ENCODE measurements at regions not wholly inside any gene's neighbourhood (a gene's known extent, or its start where the extent isn't known, plus 50 kb on each side); places are given as distances from the start of the nearest gene placed in this dataset.

DNA sequence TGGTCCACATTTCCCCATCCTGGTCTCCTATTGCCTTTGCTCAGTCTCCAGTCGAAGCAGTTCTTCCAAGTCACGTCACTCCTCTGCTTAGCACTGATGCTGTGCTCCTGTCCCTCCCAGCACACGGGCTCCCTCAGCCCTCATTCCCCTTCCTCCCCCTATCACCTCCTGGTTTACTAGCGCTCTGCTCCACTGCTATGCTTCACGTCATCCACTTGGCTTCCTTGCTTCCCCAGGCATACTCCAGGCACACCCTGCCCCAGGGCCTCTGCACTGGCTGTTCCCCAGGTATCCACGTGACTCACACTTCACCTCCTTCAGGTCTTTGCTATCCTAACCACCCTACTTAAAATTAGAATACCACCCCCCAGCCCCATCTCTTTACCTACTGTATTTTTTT, 269.3 kb downstream of the GLI2 start:
- DNase-seq, result no peak

- DNase-seq, result no peak
Observed at GRCh38 chr2:121005453-121005852, 269.8 kb downstream of the GLI2 start.

GRCh38 chr2:121006743-121007489, 271.2 kb downstream of the GLI2 start:
- DNase-seq, result no peak

GRCh38 chr2:121007490-121007853, 271.8 kb downstream of the GLI2 start:
- DNase-seq, result no peak

- no peak for DNase-seq
Observed at GRCh38 chr2:121008975-121009374, 273.3 kb downstream of the GLI2 start.

GRCh38 chr2:121010998-121011397, 274.0 kb downstream of the TFCP2L1 start:
- no peak for DNase-seq

DNA sequence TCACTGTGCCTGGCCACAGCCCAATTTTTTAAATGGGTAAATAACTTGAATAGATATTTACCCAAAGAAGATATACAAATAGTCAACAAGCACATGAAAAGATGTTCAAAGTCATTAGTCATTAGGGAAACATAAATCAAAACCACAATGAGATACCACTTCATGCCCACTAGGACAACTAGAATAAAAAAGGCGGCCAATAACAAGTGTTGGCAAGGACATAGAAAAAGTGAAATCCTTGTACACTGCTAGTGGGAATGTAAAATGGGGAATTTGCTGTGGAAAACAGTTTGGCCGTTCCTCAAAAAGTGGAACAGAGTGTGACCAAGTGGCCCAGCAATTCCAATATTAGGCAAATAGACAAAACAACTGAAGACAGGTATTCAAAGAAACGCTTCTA, 270.1 kb downstream of the TFCP2L1 start:
- no peak for DNase-seq

DNA sequence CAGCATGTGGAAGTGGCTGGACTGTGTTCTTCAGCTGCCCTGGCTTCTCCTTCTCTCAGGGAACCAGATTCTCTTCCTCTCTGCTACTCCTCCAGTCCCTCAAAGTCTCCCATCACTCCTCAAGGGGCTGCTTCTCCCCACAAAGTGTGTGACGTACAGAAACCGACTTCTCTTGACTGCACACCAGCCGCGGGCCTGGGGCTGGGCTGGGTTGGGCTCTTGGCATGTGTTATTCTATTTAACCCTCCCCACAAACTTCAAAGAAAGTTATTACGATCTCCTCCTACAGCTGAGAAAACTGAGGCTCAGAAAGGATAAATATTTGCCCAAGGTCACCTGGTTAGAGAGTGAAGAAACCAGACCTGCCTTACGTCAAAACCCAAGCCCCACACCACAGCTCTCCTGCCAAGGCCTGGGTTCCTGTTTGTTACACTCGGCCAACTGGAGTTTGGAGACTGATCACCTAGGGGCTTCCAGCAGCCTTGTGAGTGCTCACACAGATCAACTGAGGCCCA, 269.0 kb downstream of the TFCP2L1 start:
- no peak for DNase-seq

GRCh38 chr2:121017396-121017795, 267.6 kb downstream of the TFCP2L1 start:
- DNase-seq, result no peak

DNA sequence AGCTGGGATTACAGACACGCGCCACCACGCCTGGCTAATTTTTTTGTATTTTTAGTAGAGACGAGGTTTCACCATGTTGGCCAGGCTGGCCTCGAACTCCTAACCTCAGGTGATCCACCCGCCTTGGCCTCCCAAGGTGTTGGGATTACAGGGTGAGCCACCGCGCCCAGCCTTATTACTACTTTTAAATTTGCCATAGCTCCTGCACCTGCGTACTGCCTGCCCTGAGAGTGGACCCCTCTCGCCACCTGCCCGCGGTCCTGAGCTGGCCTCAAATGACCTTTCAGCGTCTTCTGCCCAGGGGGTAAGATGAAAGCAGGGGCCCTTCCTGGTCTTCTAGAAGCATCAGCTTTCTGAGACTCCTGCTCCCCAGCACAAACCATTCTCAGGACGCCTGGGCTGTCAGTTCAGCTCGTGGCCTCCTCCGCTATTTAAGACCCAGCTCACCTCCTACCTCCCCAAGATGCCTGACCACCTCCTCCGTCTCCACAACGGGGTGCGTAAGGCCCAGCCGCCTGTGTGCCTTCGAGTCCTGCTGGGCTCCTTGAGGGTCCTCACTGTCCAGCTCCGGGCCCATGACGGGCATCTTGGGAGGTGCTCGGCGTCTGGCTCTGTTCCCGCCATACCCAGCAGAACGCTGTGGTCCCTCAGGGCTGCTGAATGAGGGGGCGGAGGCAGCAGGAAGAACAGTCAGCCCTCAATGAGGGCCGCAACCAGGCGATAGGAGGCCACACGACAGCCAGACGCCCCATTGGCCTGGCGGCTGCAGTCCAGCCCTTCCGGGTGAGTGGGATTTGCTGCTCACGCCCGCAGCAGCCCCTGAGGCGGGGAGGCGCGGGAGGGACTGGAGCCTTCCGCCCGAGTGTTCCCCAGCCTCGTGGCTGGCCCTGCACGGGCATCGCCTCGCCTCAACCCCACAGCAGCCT, 266.6 kb downstream of the TFCP2L1 start:
- no peak for DNase-seq

- DNase-seq, result no peak
Observed at GRCh38 chr2:121019071-121019470, 265.9 kb downstream of the TFCP2L1 start.

GRCh38 chr2:121019756-121020155, 265.2 kb downstream of the TFCP2L1 start:
- DNase-seq, result no peak

- DNase-seq, result no peak
Observed at GRCh38 chr2:121021685-121022084, 263.3 kb downstream of the TFCP2L1 start.

GRCh38 chr2:121028577-121028976, 256.4 kb downstream of the TFCP2L1 start:
- DNase-seq, result no peak

DNA sequence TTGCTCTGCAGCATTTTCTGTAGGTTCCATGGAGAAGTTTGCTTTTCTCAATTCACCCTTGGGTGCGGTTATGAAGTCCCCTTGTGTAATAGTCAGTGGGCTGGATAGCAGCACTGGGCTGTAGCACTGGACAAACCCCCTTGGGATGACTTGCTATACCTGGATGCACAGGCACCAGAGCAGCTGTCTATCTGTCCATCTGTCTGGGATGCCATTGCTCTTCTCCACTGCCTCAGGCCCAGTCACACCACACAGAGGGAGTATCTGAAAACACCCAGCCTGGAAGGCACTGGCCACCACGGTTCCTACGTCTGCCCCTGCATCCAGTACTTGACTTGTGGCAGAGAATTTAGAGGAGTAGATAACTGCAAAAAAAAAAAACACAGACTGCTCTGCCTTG, 254.5 kb downstream of the TFCP2L1 start:
- DNase-seq, result no peak

- no peak for DNase-seq
Observed at GRCh38 chr2:121031568-121032340, 253.2 kb downstream of the TFCP2L1 start.

- DNase-seq, result no peak
Observed at GRCh38 chr2:121033461-121033996, 251.5 kb downstream of the TFCP2L1 start.

DNA sequence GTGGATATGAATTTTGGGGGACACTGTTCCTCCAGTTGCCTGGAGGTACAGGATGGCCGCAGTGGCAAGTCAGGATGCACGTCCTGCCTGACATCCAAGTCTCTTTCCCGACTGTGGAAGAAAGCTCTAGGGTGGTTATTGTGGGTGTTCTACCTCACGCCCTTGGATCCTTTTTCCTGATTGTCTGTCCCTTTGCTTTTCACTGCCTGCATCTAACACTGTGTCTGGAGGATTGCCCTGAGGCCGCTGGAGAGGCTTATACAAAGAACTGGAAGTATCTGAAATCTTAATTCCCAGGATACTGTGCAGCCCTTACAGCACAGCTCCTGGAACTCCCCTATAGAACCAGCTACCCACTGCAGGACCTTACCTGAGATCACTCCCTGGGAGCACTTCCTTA, 250.5 kb downstream of the TFCP2L1 start:
- DNase-seq, result no peak

GRCh38 chr2:121036226-121036692, 248.7 kb downstream of the TFCP2L1 start:
- DNase-seq, result no peak

DNA sequence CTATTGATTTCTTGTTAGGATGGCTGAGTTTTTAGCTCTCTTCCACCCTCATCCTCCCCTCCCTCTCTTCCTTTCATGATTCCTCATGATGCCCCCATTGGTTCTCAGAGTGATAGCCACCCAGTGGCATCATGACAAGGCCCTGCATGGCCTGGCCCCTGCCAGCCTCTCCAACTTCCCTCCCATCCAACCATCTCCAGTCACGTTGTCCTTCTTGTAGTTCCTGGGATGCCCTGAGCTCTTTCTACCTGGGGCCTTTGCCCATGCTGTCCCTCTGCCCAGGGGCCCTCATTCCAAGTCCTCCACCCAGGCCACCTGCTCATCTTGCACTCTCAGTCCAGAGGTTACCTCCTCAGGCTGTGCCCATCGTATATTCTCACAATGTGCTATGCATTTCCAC, 247.5 kb downstream of the TFCP2L1 start:
- DNase-seq, result no peak

DNA sequence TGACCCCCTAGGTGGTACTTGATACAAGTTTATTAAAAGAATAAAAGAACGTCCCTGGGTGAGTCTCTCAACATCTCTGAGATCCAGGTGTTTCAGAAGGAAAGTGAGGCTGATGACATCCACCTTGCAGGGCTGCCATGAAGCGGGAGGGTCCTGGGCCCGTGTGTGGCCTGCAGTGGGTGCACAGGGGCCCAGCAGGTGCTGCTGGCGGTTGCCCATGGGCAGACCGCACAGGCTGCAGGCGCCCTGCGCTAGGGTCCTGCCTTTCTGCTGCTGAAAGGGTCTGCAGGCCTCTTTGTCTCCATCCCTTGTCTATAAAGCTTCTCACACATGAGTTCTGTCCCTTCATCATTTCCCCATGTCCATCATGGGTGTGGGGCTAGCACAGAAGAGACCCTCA, 247.0 kb downstream of the TFCP2L1 start:
- no peak for DNase-seq

DNA sequence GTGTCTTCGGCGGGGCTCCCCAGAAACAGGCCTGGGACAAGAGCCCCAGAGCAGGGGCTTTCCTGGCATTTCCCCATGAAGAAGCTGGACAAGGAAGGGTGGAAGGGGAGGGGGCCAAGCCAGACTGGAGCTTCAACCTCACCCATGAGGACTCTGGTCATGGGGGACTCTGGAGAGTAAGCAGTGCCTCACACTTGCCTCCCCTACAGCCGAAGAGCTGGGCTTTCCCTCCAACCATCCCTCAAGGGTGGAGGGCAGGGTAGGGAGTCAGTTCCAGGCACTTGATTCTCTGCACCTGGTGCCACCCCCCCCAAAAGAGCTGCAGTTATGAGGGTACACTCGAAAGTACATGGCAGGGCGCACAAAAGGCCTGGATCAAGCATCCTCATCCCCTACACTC, 246.6 kb downstream of the TFCP2L1 start:
- no peak for DNase-seq
